GM12892 (cell line): ENCODE measurements at regions not wholly inside any gene's neighbourhood (a gene's known extent, or its start where the extent isn't known, plus 50 kb on each side); places are given as distances from the start of the nearest gene placed in this dataset.

ENCODE experiments used
- DNase-seq: peaks from one replicate; pipeline ENCODE4 v3.0.0; 2011; ENCODE audit not compliant: insufficient read length
- FAIRE-seq: peaks from 2 replicates; lab custom pipeline; 2011; peaks lifted over from hg19 to GRCh38; lab: Jason Lieb, UNC
- POLR2A ChIP-seq: IDR thresholded peaks from 2 replicates; pipeline ENCODE4 v1.6.1; 2011; ENCODE audit warnings: low read depth, low read length, control low read depth
- POLR2AphosphoS5 ChIP-seq: IDR thresholded peaks from 2 replicates; pipeline ENCODE4 v1.6.1; 2011; ENCODE audit warnings: low read depth, low read length, control low read depth
- TAF1 ChIP-seq: IDR thresholded peaks from 2 replicates; pipeline ENCODE4 v1.6.1; 2011; ENCODE audit warnings: low read depth, mild to moderate bottlenecking, control low read depth, low read length, borderline replicate concordance

- DNase-seq (no peak), FAIRE-seq (no peak)
- no peak for TF ChIP-seq TAF1
- TF ChIP-seq POLR2AphosphoS5: no peak
- TF ChIP-seq POLR2A: no peak
Measured at GRCh38 chr2:239780236-239780994, 244.7 kb downstream of the NDUFA10 start.

DNA sequence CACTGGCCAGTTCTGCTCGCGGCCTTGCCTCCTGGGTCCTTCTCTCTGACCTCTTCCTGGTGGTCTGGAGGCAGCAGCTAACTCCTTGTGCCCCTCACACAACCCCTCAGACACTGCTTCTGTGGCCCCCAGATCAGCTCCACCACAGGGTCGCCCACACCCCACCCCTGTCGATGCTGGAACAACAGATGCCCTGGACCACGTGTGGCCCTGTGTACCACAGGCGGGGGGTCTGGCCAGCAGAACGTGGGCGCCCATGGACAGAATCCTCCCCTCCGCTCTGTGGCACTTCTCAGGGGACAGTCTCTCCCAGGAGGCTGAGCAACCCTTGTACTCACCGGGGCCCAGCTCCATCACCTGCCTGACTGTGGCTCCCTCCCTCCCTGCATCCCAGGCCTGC is 245.6 kb downstream of the NDUFA10 start:
- FAIRE-seq: no peak
- no peak for DNase-seq
- TF ChIP-seq POLR2A (no peak), TAF1 (no peak), POLR2AphosphoS5 (no peak)

DNA sequence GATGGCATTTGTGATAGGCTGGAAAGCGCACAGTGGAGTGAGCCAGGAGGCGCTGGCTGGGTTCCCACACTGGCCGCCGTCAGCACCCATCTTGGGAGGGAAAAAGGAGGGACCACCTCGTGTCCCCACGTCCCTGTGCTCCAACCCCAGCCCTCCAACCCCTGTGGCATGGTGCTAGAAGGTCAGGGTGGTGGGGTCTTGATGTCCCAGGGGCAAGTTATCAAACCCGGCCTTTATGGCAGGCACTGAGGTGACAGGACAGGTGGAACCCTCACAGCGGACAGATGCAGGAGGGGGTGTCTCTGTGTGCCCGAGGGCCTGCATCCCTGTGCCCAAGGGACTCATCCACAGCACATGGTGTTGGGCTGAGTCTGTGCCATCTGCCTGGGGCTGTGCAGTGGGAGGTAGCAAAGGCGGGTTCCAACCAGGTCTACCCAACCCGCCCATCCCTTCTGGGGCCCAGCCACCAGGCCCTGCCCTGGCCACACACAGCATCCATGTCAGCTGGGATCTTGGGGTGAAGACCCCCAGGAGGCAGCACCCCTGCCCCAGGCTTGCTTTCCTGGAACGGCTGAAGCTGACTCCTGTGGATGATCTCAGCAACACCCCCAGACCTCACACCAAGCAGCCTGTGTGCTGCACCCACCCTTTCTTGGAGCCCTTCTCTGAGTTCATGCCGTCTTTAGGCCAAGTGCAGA is 246.1 kb downstream of the NDUFA10 start:
- TF ChIP-seq POLR2AphosphoS5: no peak
- no peak for FAIRE-seq
- no peak for DNase-seq

GRCh38 chr2:239778042-239778851 is 246.9 kb downstream of the NDUFA10 start:
- FAIRE-seq: no peak

DNA sequence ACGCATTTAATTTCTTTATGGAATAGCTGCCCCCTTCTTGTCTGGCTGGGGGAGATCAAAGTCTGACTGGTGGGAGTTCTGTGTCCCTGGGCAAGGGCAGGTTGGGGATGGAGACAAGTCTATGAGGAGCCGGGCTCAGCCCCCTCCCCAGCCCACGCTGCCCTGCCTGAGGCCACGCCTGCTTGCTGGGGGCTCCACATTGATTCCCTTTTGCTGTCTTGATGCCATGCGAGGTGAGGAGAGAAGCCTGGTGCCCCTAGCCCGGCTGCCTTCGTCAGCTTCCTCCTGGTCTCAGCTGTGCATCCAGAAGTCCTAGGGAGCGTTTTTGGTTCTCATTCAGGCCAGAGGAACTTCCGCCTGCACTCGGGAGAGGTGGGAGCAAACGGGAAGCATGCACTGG is 247.9 kb downstream of the NDUFA10 start:
- TF ChIP-seq TAF1 (no peak), POLR2A (no peak)
- DNase-seq: no peak
- FAIRE-seq: no peak

More at GRCh38 chr2:239778042-239778851, 246.9 kb downstream of the NDUFA10 start:
- DNase-seq: no peak
- TF ChIP-seq TAF1 (no peak), POLR2AphosphoS5 (no peak), POLR2A (no peak)

DNA sequence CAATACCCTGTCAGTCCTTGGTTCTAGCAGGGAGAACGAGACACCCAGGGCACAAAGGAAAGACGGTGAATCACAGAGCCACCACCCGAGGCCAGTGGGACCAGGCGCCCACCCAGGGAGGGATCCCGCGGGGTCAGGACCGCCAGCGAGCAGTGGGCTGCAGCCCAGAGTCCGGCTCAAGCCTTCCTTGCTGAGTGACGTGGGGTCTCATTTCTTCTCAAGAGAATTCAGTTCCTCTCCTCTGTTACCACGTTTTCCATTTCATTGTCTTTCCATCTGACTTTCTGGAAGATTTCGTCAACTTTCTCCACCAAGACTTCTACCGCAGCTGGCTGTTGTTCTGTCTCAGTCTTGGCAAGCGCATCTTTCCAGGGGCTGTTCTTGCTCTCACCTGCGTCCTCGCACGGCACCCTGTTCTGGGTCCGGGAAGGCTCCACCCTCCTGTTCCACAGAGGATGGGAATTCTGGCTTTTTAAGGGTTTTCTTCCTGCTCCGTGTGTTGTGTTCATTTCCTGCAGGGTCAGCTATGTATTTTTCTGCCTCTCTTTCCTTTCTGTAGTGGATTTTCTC is 248.6 kb downstream of the NDUFA10 start:
- TF ChIP-seq TAF1 (no peak), POLR2AphosphoS5 (no peak), POLR2A (no peak)
- FAIRE-seq: no peak
- no peak for DNase-seq

DNA sequence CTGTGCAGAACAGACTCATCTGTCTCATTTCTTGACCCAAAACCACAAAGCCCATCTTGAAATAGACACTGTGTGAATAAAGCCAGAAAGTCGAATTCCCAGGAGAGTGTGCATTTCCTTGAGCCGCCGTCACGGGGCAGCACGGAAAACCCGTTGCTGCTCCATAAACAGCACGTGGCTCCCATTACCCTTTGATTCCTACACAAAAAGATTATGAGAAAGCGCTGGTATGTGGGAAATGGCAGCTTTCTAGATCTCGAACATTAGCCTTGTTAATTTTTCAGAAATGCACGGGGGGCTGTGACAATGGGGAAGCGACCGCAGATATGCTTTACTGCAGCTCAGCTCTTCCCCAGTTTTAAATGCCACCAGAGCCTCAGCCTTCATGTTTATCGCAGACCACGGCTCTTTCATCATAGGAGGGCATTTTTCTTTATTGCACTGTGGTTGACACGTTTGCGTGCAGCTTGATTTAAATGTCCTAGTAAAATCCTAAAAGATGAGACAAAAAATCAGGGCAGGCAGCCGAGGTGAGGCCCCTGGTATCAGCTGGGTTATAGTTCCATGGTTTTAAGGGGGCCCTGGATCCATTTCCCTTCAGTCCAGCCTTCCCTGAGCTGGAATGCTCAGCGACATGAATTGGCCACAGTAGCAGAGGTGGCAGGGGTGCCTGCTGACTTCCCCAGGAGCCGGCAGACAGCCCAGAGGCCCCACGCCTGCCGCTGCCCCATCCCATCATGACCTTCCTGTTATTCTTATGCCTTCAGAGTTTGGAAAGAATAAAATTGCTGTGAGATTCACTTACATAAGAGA is 249.3 kb downstream of the NDUFA10 start:
- no peak for FAIRE-seq

GRCh38 chr2:239774933-239775622 is 250.1 kb downstream of the NDUFA10 start:
- FAIRE-seq (no peak), DNase-seq (no peak)
- TF ChIP-seq POLR2A (no peak), TAF1 (no peak), POLR2AphosphoS5 (no peak)

More for the DNA sequence above, 249.3 kb downstream of the NDUFA10 start:
- TF ChIP-seq POLR2AphosphoS5: no peak
- TF ChIP-seq TAF1: no peak
- no peak for TF ChIP-seq POLR2A
- no peak for DNase-seq

- FAIRE-seq (no peak), DNase-seq (no peak)
- TF ChIP-seq POLR2A: no peak
- no peak for TF ChIP-seq TAF1
- no peak for TF ChIP-seq POLR2AphosphoS5
Measured at GRCh38 chr2:239774142-239774462, 251.0 kb downstream of the NDUFA10 start.
